Renal pelvis (tissue), 1 donor: ENCODE measurements at regions not wholly inside any gene's neighbourhood (a gene's known extent, or its start where the extent isn't known, plus 50 kb on each side); places are given as distances from the start of the nearest gene placed in this dataset.
"Not testable (repeated sequence)": the region's sequence is repeated elsewhere in the genome, so short reads cannot be mapped to it uniquely, and the experiment has no call there.

Experiments
- DNase-seq: peaks from one replicate; pipeline ENCODE4 v3.0.0-alpha.2; 2013

DNA sequence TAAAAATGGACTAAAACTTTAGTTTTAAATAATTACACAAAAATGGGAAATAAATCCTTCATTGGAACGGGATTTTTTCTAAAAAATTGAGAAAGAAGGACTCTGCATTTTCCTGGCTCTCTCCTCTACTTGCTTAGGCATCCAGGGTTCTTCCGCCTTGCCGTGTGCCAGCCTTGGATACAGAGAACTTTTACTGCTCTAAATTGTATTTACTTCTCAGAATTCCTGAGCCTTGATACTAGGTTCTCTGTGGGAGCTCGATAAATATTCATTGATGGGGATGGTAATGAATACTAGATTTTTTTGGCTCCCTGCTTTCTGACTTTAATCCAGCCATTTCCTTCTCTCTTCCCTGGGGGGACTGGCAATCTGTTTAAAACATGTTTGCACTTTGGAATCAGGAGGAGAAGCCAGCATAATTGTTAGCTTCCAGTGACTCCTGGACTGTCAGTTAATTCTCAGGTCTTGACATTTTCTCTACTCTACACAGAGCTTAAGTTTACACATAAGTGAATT, 746.1 kb upstream of the LRRTM1 start:
- peak; percentile 7 for DNase-seq

GRCh38 chr2:81043681-81044080, 739.1 kb upstream of the LRRTM1 start:
- DNase-seq = no peak

DNA sequence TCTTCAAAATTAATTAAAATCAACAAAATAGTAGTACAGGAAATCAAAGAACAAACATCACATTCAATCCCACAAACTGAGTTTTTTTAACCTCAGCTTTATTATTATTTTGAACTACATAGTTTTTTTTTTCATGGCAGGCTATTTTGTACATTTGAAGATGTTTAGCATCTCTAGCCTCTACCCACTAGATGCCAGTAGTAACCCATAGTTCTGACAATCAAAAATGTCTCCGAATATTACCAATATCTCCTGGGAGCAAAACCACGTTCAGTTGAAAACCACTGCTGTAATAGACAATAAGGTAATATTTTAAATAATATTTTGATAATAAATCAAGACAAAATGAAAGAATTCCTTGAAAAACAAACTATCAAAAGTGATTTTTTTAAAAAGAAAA, 702.6 kb upstream of the LRRTM1 start:
- no peak for DNase-seq

DNA sequence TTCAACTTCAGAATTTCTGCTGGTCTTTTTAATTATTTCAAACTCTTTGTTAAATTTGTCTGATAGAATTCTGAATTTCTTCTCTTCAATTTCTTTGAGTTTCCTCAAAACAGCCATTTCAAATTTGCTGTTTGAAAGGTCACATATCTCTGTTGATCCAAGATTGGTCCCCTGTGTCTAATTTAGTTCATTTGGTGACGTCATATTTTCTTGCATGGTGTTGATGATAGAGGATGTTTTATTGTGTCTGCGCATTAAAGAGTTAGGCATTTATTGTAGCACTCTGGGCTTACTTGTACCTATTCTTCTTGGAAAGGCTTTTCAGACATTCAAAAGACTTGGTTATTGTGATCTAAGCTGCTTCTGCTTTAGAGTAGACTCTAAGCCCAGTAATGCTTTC, 698.4 kb upstream of the LRRTM1 start:
- DNase-seq = no peak

DNA sequence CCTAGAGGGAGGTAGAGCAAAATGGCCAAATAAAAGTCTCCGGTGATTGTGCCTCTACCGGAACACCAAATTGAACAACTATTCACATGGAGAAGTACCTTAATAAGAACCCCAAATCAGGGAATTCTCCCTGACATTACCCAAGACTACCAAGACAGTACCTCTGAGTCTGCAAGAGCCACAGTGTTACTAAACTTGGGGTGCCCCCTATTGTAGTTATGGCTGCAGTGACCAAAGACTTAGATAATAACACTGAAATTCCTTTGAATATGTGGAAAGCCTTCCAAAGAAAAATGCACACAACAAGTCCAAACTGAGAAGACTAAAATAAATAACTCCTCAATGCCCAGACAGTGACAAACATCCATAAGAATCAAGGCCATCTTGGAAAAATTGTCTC, 682.9 kb upstream of the LRRTM1 start:
- no peak for DNase-seq

- no peak for DNase-seq
Observed at GRCh38 chr2:80969900-80970299, 665.3 kb upstream of the LRRTM1 start.

- no peak for DNase-seq
Observed at GRCh38 chr2:80968450-80968849, 663.9 kb upstream of the LRRTM1 start.

- peak; percentile 2 for DNase-seq
Observed at GRCh38 chr2:80947601-80948130, 643.1 kb upstream of the LRRTM1 start.

DNA sequence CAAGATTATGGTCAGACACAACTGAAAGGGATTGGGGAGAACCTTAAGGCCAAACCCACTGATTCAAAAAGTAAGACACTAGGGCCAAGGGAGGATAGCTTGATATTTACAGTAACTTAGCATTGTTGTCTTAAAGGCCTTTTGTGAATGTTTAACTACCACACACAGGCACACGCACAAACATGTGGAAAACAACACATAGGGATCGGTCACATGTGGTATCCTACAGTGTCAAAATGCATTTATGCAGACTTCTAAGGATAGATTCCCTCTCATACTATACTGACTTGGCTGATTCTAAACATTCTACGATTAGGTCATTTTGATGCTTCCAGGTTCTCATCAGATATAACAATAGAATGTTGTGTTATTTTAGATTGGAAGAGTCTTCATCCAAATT, 638.9 kb upstream of the LRRTM1 start:
- DNase-seq = no peak

GRCh38 chr2:80942766-80943165, 638.2 kb upstream of the LRRTM1 start:
- DNase-seq = no peak

- DNase-seq = no peak
Observed at GRCh38 chr2:80938463-80938862, 633.9 kb upstream of the LRRTM1 start.

- not testable (repeated sequence) for DNase-seq
Observed at GRCh38 chr2:80931820-80932219, 627.3 kb upstream of the LRRTM1 start.

GRCh38 chr2:80930777-80931176, 626.2 kb upstream of the LRRTM1 start:
- DNase-seq = no peak

DNA sequence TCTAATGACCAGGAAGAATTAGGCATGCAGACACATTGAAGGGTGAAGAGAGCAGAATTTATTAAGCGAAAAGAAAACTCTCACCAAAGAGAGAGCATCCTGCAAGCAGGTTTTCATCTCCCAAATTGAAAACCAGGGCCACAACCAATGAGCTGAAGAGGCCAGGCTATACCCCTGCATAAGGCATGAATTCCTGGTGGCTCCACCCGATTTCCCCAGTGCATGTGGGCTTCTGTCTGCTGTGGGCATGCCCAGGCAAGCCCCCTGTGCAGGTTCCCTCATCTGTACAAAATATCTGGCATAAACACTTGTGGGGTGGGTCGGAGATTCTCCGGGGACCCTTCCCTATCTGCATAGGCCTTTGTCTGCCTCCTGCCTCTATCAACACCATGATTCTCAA, 621.6 kb upstream of the LRRTM1 start:
- DNase-seq = no peak

GRCh38 chr2:80896576-80896975, 592.0 kb upstream of the LRRTM1 start:
- DNase-seq = no peak

DNA sequence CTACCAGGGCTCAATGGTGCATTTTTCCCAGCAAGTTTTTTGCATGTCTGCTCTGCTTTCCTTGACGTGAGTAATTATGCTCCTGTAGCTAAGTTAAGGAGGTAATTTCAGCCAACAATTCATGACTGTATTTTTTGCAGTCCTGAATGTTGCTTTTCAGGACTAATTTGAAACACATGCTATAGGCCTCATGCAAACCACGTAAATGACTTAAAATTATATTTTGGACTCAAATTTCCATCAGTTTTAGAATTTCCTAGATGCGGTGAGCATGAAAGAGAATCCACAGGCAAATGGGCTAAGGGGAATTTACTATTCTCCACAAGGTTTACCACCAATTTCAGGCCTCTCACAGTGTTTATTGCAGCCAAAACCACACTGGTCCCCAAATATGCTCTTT, 589.9 kb upstream of the LRRTM1 start:
- no peak for DNase-seq

- DNase-seq = no peak
Observed at GRCh38 chr2:80893711-80894110, 589.2 kb upstream of the LRRTM1 start.

GRCh38 chr2:80889009-80889408, 584.5 kb upstream of the LRRTM1 start:
- DNase-seq = no peak

GRCh38 chr2:80887841-80888378, 583.4 kb upstream of the LRRTM1 start:
- DNase-seq = peak; percentile 34

DNA sequence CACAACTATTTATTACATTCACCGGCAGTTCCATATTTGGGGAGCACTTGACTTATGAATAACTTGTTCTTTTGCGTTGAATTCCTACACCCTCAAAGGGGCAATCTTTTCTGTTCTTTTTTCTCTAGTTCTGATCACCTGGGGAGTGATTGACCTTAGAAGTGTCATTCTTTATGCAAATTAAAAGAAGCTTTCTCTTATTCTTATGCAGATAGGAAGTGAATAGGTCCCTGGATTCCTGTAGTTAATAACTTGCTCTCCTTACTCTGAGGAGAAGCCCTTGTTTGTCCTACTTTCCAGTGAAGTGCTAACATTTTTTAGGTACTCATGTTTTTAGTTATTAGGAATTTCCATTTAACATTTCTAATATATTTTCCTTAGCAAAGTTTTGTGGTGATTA, 569.8 kb upstream of the LRRTM1 start:
- no peak for DNase-seq

GRCh38 chr2:80869858-80870438, 565.4 kb upstream of the LRRTM1 start:
- DNase-seq = no peak

- DNase-seq = no peak
Observed at GRCh38 chr2:80863147-80863714, 558.7 kb upstream of the LRRTM1 start.

DNA sequence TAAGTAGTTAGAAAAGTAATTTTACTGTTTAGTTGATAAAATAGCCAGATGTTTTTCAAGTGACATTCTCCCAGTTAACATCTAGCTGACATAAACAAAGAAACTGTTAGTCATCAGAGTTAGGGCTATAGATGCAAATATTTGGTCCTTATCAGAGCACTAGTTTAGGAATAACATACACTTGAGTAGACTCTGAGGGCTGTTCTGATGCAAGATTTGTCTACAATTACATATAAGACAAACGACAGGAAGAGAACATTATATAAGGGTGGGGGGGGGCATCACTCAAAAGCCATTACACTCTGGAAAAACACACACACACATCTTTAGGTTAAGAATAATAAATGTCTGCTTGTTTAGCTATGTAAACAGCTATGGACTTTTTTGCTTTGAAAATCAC, 554.4 kb upstream of the LRRTM1 start:
- DNase-seq = no peak

DNA sequence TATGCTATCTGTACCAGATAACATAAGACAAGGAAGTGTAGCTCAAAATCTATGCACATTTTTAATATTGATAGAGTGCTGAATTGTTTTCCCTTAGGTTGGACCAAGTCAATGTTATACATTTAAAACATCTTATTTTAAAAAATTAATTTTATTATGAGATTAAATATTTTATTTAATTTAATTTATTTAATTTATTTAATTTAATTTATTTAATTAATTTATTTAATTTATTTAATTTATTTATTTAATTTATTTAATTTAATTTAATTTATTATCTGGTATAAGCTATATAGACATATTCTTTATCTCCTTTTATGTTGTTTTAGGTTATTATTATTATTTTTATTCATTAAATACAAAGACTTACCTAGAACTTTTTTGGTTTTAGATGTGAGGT, 551.7 kb upstream of the LRRTM1 start:
- no peak for DNase-seq
